K562 (cell line): ENCODE measurements at regions not wholly inside any gene's neighbourhood (a gene's known extent, or its start where the extent isn't known, plus 50 kb on each side); places are given as distances from the start of the nearest gene placed in this dataset.

Source experiments
- CAMTA2 ChIP-seq: fragments of 250-450 bp; sonication (Bioruptor Pico); conservative IDR thresholded peaks from 2 replicates; pipeline ENCODE4 v1.5.1; 2022
- ETV6 ChIP-seq, 3 experiments: fragments of 150-350 bp in 1 of 3; sonication (generic) in 1 of 3; formaldehyde crosslinking in 1 of 3; IDR thresholded peaks; 2 replicates each; pipeline versions ENCODE4 v1.6.1 to v1.8.0; 2014 to 2022; ENCODE audit warnings: borderline replicate concordance in 2 of 3, low read depth in 2 of 3, antibody characterized with exemption in 1 of 3, low read length in 1 of 3, mild to moderate bottlenecking in 1 of 3, missing genetic modification reagents in 1 of 3
- EZH2 ChIP-seq: IDR thresholded peaks from 2 replicates; pipeline ENCODE4 v1.6.1; 2012; ENCODE audit warnings: low read depth, mild to moderate bottlenecking, inconsistent platforms, low read length, borderline replicate concordance
- PHB2 ChIP-seq: fragments of 450-650 bp; IDR thresholded peaks from 2 replicates; pipeline ENCODE4 v1.6.1; 2017; ENCODE audit warnings: low read depth

GRCh38 chr15:77769700-77770099, 137.0 kb upstream of the LINGO1 start:
- TF ChIP-seq ETV6 (IDR thresholded peaks at IDR 0.05; ENCODE audit: borderline replicate concordance in 1 of 2, low read depth in 2 of 2, low read length in 1 of 2) (no peak), ETV6 (CRISPR knock-in tag; IDR thresholded peaks at IDR 0.05; ENCODE audit: borderline replicate concordance) (no peak), PHB2 (no peak), EZH2 (no peak), CAMTA2 (CRISPR knock-in tag) (no peak)
